T47D (cell line): ENCODE measurements at regions not wholly inside any gene's neighbourhood (a gene's known extent, or its start where the extent isn't known, plus 50 kb on each side); places are given as distances from the start of the nearest gene placed in this dataset.
"Not testable (repeated sequence)": the region's sequence is repeated elsewhere in the genome, so short reads cannot be mapped to it uniquely, and the experiment has no call there.

ENCODE experiments used
- DNase-seq, 2 experiments: peaks; one replicate each; pipeline versions ENCODE4 v3.0.0 to v3.0.0-alpha.2; 2011 to 2012; ENCODE audit warnings: low read depth in 1 of 2, low spot score in 1 of 2
- in situ Hi-C: cut with HindIII; loops from 2 replicates; pipeline ENCODE4 v1.10.0; 2016; ENCODE audit warnings: low sequenced_read_pairs, low pct_unique_long_range_greater_than_20kb

DNA sequence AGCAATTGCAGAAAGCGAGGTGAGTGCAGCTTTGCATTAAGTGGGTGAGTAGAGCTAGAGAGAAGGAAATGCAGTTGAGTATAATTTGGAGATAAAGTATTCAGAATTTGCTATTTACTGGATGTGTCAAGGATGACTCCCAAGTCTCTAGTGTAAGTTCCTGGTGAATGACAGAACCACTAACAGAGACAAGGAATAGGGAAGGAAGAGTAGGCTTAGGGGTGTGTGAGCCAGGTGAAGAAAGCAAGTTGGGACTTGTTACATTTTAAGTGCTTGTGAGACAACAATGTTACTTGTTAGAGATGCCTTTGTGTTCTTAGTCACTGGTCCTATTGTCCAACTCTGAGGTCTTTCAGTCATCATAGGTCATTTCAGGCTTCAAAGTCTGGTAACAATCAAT, 70.8 kb downstream of the TBC1D26 start:
- DNase-seq, in situ Hi-C loops: not testable (repeated sequence)

DNA sequence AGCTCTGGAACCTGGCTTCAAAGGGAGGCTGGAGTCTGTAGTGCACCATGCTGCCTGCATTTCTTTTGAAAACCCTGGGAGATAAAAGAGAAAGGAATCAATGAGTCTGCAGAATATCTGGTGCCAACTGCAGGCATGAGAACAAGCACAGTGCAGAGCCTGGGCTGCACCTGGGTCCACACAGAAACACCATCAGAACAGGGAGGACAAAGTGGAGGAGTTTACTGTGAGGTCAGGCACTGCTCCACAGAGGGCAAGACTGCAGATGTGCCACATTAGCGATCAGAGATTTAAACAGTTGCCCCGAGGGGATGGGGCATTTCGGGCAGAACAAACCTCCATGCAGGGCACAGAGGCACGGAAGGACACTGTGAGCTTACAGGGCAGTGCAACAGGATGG, 74.7 kb downstream of the TBC1D26 start:
- in situ Hi-C loops, DNase-seq: not testable (repeated sequence)

DNA sequence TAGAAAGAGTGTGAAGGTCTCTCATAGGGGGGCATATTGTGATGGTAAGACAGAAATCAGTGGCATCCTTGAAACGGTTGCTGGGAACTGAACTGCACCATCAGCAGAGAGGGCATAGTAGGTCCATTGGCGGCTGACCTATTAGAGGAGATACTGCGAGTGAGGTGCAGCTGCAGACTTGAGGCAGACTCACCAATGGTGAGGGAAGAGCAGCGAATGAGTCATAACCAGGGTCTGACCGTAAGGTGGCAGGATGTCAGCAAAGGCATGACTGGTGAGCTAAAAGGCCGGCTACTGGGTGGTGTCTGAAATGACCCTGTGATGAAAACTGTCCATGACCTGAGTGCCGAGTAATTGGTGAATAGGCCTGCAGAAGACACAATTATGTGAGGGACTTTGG, 81.3 kb downstream of the TBC1D26 start:
- in situ Hi-C loops, DNase-seq: not testable (repeated sequence)

DNA sequence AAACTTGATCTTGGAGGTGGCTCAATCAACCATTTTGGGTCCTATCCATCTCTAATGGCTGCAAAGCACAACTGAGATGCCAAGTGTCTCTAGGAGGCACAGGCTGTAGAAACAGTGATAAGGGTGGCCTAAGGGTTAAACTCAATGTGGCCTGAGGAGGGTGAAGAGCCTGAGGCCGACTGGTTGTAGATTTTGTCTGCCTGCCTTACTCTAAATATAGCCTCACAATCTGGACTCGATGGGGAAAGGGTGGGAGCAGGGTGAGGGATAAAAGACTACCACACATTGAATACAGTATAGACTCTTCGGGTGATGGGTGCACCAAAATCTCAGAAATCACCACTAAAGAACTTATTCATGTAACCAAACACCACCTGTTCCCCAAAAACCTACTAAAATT, 81.9 kb downstream of the TBC1D26 start:
- in situ Hi-C loops, DNase-seq: not testable (repeated sequence)

DNA sequence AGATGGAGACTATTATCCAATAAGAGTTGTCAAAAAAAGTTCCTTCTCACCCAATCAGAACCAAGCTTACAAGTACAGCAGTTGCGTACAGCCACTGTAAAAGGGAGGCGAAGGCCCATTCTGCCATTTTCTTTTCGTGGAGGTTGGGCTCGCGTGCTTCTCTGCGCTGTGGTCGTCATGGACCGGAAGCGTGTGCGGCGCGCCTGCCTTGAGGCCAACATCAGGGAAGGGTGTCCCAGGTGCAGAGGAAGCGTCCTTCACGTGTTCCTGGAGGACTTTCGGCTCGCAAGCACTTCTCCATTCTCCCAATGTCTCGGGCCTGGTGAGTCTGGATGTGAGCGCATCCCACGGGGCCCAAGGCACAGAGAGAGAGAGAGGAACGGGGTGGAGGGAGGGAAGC, 85.8 kb downstream of the TBC1D26 start:
- in situ Hi-C loops, DNase-seq: not testable (repeated sequence)

DNA sequence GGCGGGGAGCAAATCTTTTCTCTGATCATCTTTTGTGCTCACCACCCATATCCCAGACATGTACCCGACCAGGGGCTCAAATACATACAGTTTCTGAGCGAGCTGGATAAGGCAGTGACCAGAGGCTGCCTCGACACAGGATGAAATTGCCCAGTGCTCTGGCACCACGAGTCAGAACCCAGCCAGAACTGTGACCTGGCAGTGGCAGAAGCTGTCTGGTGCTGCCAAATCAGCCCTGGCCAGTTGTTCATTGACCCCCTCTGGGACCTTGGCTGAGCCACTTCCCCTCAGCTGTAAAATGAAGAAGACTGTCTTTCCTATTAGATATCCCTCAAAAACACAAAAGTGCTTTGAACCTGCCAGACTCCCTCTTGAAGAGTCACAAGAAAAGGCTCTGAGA, 90.2 kb downstream of the TBC1D26 start:
- in situ Hi-C loops, DNase-seq: not testable (repeated sequence)

DNA sequence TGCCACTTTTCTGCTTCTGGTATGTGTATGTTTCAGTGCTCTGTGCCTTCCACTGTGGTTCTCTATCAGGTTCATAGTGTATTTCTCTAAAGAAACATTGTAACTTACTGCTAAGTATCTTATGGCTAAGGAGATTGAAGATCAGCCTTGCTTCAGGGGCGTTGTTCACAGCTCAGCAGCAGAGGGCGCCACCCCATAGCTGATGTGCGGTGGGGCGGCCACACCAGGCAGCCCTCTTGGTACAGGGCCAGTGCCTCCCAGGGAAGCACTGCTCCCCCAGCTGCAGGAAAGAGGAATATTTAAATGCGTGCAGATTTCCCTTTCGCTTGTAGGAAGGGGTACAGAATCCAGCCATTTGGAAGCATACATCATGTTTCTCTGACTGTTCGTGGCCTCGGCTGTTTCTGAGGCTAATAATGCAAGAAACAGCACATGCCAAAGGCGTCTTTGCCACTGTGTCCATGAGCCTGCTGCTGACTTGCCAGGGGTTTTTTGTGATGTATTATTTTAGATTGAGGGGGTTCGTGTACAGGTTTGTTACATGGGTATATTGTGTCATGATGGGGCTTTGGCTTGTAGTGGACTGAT, 96.7 kb downstream of the TBC1D26 start:
- DNase-seq, result peak; percentile 0 to 65
- in situ Hi-C loops, result not testable (repeated sequence)

DNA sequence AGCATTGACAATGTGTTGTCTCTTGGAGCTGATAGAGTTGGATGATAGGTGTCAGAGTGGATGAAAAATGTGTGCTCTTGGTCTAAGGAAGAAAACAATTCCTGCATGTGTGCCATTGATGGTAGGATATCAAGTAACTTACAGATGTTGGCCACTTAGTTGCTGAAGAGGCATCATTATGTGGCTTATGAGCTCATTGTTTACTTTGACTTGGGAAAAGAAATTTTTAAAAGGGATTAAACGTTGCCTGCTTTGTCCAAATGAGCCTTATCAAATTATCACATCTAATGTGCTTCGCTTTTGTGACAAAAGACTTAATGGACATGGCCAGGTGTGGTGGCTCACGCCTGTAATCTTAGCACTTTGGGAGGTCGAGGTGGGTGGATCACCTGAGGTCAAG, 98.1 kb downstream of the TBC1D26 start:
- in situ Hi-C loops, DNase-seq: not testable (repeated sequence)

DNA sequence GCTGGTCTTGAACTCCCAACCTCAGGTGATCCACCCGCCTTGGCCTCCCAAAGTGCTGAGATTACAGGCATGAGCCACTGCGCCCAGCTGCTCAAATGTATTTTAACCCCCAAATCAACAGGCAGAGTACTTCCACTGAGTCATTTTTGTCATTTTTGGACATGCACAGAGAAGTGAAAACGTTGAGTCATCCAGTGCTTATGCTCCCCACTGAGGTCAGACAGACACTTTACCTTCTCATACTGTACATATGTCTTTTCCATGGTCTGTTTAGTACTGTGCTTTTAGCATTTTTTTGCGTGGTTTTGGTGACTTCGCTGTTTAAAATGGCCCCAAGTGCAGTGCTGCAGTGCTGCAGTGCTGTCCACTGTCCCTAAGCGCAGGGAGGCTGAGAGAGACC, 99.1 kb downstream of the TBC1D26 start:
- in situ Hi-C loops, DNase-seq: not testable (repeated sequence)

DNA sequence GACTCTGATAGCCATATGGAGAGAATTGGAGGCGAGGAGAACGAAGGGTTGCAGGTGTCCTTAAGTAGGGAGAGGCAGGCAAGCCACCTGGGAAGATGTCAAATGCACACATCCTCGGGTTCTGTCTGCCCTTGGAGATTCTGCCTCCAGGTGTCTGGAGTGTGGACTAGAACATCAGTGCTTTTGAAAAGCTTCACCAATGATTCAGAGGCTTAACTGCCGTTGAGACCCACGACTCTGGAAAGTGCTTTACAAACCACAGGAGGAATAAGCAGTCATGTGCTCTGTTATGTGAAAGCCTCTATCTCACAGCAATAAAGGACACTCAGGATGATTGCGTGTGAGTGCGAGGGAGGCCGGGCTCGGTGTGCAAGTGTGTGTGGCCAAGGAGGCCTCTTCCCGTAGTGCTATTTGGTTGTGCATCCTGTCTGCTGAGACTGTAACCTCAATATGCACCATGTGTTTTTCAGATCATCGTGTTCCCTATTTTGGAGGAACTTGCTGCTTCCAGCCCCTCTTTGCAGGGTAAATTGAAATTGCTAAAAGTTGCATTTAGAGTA, 100.9 kb downstream of the TBC1D26 start:
- DNase-seq, in situ Hi-C loops: not testable (repeated sequence)

DNA sequence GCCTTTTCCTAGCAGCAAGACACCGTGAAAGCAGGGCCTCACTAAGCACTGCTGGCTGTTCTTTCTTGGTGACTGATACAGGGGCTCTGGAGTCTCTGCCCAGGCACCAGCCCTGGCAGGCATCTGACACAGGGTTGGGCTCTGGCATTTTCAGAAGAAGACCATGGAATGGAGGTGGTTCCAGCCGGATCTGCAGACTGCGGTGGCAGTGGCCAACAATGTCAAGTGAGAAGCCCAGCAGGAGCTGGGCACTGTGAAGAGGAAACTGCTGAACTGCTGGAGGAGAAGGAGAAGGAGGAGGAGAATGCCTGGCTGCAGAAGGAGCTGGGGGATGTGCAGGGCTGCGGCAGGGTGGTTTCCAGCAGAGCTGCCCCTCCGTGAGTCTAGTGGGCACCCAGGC, 101.8 kb downstream of the TBC1D26 start:
- DNase-seq, result not testable (repeated sequence)

DNA sequence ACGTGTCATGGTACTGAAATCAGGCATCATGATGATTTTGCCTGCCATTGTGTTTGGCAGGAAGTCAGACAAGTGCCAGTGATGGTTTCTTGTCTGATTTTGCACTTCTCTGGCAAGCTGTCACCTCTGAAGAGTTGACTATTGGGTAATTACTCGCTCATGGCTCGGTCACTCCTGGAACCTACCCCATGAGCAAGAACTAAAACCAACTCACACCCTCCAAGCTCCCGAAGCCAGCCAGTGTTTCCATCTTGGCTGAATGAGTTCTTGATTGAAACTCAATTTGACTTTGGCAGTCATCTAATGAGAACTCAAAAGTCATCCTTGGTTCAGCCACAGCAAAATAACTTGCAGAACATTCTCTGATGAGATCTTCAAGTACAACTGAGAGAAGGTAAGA, 103.4 kb downstream of the TBC1D26 start:
- in situ Hi-C loops, DNase-seq: not testable (repeated sequence)

More for the DNA sequence above, 101.8 kb downstream of the TBC1D26 start:
- in situ Hi-C loops, result not testable (repeated sequence)

DNA sequence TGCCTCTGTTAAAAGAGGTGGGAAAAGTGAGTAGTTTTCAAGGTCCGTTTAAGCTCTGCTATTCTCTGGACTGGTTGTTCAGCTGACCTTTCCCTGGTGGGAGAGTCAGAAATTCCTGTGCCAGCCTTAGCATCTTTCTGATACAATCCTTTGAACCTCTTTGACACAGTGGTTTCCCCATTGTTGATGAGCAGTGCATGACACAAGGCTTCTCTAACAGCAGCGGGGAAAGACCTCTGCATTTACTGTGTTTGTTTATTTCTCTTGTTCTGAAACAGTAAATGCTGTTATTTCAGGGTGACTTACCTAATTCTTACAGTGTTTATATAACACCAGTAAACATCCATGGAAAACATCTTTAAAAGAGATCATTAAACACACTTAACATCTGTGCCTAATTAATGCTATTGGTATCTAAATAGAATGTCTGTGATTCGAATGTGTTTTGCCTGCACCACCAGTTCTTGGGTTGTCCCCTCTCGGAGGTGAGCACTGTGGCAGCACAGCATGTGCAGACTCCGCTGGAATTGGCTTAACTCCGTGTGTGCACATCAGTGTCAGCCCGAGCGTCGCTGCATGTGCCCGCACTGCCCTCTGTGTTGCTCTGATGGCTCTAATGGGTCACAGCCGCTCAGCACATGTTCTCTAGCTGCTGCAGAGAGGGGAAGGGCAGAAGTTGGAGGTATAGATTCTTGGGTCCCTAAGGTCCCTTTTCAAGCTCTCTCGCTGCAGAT, 104.3 kb downstream of the TBC1D26 start:
- in situ Hi-C loops, DNase-seq: not testable (repeated sequence)

DNA sequence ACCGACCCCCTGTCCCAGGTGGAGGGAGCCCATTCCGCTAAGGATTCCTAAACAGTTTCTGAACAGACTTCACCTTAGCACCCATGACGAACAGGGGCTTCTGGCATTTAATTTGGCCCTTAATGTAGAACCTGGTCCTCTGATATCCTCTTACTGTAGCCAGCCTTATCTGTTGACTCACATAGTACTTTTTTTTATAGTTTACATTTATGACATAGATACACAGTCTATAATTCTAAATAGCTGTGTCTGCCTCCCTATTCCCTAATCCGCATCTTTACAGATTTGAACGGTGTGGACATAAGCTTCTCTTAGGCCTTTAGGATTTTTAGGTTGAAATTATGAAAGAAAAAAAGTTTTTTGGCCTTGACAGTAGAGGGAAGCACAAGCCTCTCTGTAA, 104.9 kb downstream of the TBC1D26 start:
- DNase-seq, in situ Hi-C loops: not testable (repeated sequence)

DNA sequence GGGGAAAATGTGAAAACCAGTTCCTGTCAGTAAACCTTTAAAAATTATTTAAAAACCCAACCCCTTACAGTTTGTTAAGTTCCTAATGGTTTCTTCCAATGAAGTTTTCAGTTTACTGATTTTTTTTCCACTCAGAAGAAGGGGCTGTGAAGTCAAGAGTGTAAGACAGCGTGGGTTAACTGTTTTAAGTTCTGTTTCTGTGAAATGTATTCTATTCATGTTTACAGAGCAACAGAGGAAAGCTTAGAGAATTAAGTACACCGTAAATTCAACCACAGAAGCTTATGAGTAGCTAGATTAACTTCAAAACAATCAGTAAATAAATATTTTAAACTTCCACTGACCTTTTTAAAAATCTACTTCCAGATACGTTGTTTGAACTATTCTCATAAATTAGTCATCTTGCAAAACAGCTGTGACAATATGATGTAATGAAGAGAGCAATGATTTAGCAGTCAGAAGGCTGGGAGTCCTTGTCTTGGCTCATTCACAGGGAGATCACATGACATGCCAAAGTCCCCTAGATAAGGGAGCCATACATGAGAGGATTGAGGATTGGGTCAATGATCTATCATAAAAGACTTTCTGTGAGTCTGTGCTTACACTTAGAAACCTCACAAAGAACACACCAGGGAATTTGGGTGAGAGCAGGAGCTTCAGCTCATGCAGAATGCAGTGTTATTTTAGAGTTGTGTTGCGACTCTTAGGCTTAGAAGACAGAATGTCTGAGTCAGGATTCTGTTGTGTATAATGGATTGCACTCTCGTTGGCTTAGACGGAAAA, 97.3 kb upstream of the ADORA2B start:
- DNase-seq, in situ Hi-C loops: not testable (repeated sequence)

DNA sequence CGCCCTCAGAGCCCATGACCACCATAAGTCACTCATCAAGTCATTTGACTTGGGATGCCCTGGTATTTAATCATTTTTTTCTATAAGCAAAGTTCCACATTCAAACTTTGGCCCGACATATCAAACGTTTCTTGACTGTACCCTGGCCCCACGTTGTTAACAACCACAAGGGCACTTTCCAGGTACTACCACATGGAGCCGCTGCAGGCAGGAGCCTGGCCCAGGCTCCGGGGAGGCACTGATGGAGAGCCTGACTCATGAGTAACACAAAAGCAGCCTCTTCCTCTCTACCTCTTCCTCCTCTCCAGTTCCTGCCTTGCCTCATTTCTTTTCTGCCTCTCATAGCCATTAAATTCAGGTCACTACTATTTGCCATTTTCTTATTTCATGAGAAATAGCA, 95.9 kb upstream of the ADORA2B start:
- in situ Hi-C loops, result not testable (repeated sequence)
- DNase-seq, result peak; percentile 0 to 54

DNA sequence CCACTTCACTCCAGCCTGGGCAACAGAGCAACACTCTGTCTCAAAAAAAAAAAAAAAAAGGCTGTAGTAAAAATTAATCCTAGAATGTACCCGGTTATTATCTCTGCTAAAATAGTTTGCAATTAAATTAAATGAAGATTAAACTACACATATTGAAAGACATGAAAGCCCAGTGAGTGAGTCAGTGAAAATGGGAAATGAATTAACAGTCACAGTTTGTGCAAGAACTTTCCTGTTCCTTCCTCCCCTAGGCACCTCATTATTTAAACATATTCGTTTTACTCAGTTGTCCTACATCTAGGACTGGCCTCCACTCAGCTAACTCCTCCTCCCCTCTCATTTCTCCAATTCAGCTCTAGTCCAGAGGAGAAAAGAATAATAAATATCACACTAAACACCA, 94.9 kb upstream of the ADORA2B start:
- DNase-seq, in situ Hi-C loops: not testable (repeated sequence)

DNA sequence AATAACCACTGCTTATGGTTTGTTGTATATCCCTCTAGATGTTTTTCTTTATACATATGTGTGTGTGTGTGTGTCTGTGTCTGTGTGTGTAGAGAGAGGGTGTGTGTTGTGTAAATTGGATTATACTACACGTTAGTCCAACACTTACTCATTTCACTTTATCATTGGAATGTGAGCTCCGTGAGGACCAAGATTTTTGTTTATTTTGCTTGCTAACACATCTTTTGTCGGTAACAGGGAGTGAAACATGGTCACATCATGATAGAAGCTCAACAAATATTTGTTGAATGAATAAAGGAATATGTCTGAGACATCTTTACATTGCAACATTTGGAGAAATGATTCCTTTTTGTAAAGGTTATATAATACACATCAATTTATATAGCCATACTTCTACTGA, 94.2 kb upstream of the ADORA2B start:
- DNase-seq, in situ Hi-C loops: not testable (repeated sequence)
